ENCODE measurements at regions not wholly inside any gene's neighbourhood (a gene's known extent, or its start where the extent isn't known, plus 50 kb on each side); places are given as distances from the start of the nearest gene placed in this dataset.
A peak's percentile ranks its signal among the peaks of the same experiment; 100 is the strongest.

- DNase-seq: no peak
- intact Hi-C loops (cut with DNase I): no loop called here
Observed at GRCh38 chr3:157650172-157650571, 147.0 kb upstream of the VEPH1 start.

- DNase-seq: no peak
- intact Hi-C loops (cut with DNase I): no loop called here
Observed at GRCh38 chr3:157649511-157649910, 146.3 kb upstream of the VEPH1 start.

DNA sequence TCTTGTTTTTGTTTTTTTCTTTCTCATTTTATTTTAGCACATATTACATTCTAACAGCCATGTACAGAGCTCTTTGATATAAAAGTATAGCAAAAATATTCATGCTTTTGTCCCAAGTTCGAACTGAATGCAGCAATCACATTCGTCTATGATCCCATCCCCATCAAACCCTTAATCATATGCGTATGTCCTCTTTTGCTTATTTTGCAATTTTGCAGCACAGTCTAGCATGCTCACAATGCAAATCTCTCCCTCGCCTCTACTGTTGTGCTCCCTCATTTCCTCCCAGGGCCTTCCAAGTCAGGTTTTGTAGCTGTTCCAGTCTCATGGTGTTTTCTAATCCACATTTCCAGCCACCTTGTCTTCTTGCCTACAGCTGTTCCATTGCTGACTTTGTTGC, 144.6 kb upstream of the VEPH1 start:
- intact Hi-C loops (cut with DNase I): no loop called here
- no peak for DNase-seq

- peak in 1 of 10 donors; percentile 10 for DNase-seq
- intact Hi-C loops (cut with DNase I): no loop called here
Observed at GRCh38 chr3:157639756-157640426, 136.7 kb upstream of the VEPH1 start.

DNA sequence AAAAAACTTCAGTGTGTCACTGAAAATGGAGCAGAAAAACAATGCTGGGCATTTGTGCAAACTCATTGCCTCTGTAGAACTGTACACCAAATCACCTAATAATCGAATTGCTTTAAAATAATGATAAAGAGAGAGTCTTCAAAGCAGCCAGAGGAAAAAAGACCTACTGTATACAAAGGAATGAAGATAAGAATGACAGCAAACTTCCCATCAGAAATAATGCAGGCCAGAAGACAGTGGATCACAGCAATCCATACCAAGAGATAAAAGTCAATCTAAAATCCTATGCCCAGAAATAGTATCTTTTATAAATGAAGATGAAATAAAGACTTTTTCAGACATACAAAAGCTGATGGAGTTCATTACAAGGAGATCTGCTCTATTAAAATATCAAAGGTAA, 134.7 kb upstream of the VEPH1 start:
- no peak for DNase-seq
- intact Hi-C loops (cut with DNase I): no loop called here

DNA sequence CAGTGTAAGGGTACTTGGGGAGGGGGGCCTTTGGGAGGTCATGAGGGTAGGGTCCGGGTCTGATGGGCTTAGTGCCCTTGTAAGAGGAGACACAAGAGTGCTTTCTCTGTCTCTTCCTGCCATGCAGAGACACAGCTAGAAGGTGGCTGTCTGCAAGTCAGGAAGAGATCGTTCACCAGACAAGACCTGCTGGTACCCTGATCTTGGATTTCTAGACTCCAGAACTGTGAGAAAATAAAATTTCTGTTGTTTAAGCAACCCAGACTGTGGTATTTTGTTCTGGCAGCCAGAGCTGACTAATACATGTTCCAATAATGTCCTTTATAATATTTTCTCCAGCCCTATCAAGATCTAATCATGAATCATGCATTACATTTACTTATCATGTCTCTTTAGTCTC, 130.0 kb upstream of the VEPH1 start:
- DNase-seq: no peak
- intact Hi-C loops (cut with DNase I): no loop called here

GRCh38 chr3:157632075-157632474, 128.9 kb upstream of the VEPH1 start:
- intact Hi-C loops (cut with DNase I): no loop called here

GRCh38 chr3:157631478-157631877, 128.3 kb upstream of the VEPH1 start:
- no peak for DNase-seq
- intact Hi-C loops (cut with DNase I): no loop called here

More at GRCh38 chr3:157632075-157632474, 128.9 kb upstream of the VEPH1 start:
- DNase-seq: no peak

- intact Hi-C loops (cut with DNase I): no loop called here
Observed at GRCh38 chr3:157626817-157627216, 123.6 kb upstream of the VEPH1 start.

DNA sequence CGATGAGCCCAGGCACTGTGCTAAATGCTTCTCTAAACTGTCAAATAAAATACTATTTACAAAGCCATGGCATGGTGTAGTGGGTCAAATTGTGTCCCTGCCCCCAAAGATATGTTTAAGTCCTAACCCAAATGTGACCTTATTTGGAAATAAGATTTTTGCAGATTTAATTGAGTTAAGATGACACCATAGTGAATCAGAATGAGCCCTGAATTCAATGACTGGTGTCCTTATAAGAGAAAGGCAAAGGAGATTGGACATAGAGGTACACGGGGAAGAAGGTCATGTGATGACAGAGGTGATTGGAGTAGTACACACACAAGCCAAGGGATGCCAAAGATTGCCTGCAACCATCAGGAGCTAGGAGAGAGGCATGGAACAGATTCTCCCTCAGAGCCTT, 121.6 kb upstream of the VEPH1 start:
- intact Hi-C loops (cut with DNase I): loop anchor here (5.0 kb wide), 1 partner anchor 908 kb away; no protein-coding TSS in a partner anchor
- no peak for DNase-seq

More at GRCh38 chr3:157626817-157627216, 123.6 kb upstream of the VEPH1 start:
- DNase-seq: no peak

DNA sequence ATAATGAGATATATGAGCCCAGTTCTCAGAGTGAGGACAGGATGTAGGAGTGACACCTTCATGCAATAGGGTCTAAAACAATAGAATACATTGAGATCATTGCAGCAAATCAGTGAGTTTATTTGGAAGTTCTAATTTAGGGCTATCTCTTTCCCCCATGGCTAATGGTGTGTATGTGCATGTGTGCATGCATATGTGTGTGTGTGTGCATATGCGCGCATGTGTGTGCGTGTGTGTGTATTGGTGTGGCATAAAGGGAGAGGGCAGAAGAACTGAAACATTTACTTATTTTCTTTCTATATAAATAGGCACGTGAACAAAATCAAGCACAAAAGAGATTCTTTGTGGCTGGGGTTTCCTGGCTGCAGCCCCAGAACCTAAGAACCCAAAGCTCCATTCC, 115.7 kb upstream of the VEPH1 start:
- DNase-seq: no peak
- intact Hi-C loops (cut with DNase I): loop anchor here (1.0 kb wide), 1 partner anchor 815 kb away; no protein-coding TSS in a partner anchor

DNA sequence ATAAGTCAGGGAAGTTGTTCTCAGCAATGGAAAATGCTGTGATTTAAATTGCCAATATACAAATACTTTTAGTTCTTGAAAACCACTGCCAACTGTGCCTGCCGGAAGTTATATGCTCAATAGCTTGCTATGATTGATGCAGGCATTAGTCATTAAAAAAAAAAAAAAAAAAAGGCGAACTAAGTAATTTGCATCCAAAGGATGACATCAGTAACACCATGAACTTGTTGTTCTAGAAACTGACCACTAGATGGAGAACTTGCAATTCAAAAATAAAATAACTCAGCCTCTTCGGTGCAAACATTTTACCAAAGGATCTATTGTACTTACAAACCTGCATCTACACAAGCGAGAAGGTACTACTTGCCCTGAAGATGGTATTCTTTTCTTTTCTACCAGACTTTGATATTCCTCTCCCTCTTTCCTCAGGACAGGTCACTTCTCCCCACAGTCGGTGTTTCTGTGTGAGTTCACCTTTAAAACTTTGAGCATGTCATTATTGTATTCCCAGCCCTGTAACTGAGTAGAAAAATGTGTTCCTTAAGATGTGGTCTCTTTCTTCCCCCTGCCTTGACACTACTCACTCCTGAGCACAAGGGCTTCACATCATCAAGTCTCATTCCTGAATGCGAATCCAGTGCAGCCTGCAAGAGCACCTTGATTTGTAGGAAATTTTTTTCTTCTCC, 115.0 kb upstream of the VEPH1 start:
- intact Hi-C loops (cut with DNase I): loop anchor here (1.0 kb wide), 1 partner anchor 816 kb away; no protein-coding TSS in a partner anchor
- DNase-seq: no peak

DNA sequence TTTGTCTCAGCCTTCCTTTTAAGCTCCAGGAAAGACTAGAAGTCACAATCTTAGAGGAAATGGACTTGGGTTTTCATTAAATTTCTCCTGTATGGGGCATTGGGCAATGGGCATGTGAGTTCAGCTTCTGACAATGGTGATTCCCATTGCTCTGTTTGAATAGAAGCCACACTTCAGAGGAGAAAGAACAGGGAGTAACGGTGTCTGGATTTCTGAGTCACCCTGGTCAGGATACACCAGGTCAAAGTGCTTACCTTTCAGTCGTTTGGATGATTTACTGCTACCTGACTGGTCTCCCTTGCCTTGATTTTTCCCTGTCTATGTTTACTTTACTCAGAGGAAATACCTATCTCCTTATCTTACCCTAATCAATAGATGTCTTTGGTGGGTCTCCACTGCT, 111.7 kb upstream of the VEPH1 start:
- no peak for DNase-seq
- intact Hi-C loops (cut with DNase I): no loop called here

GRCh38 chr3:157611536-157612076, 108.4 kb upstream of the VEPH1 start:
- intact Hi-C loops (cut with DNase I): no loop called here
- no peak for DNase-seq

DNA sequence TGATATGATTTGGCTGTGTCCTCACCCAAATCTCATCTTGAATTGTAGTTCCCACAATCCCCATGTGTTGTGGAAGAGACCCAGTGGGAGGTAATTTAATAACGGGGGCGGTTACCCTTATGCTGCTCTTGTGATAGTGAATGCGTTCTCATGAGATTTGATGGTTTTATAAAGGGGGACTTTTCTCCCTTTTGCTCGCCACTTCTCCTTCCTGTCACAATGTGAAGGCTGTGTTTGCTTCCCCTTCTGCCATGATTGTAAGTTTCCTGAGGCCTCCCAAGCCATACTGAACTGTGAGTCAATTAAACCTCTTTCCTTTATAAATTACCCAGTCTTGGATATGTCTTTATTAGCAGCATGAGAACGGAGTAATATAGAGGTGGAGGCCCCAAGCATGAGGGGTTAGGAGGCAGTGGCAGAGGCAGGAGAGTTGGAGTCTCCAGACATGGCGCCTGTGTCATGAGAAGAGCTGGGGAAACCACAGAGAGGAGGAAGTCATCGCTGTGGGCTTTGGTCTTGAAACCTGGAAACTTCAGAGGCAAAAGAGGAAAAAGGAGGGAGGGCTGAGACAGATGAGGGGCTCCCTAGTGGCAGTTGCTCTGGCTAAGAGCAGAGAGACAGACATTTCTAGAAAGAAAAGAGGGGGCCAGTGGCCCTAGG, 107.8 kb upstream of the VEPH1 start:
- intact Hi-C loops (cut with DNase I): no loop called here
- no peak for DNase-seq

GRCh38 chr3:157607826-157608405, 104.7 kb upstream of the VEPH1 start:
- DNase-seq: no peak
- intact Hi-C loops (cut with DNase I): no loop called here

DNA sequence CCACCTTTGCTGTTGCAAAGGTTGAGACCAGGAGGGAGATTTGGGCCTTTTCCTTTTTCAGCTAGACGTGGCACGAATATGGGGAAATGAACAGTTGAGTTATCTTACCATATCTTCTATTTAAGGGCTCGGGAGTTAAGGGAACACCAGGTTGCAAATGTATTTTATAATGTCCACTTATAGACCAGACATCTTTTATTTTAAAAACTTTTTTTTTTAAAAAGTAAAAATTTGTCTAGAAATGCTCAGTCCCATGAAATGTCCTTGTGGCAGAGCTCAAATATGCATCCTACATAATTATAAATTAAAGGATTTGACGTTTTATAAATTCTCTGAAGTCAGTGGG, 103.6 kb upstream of the VEPH1 start:
- no peak for DNase-seq
- intact Hi-C loops (cut with DNase I): no loop called here

DNA sequence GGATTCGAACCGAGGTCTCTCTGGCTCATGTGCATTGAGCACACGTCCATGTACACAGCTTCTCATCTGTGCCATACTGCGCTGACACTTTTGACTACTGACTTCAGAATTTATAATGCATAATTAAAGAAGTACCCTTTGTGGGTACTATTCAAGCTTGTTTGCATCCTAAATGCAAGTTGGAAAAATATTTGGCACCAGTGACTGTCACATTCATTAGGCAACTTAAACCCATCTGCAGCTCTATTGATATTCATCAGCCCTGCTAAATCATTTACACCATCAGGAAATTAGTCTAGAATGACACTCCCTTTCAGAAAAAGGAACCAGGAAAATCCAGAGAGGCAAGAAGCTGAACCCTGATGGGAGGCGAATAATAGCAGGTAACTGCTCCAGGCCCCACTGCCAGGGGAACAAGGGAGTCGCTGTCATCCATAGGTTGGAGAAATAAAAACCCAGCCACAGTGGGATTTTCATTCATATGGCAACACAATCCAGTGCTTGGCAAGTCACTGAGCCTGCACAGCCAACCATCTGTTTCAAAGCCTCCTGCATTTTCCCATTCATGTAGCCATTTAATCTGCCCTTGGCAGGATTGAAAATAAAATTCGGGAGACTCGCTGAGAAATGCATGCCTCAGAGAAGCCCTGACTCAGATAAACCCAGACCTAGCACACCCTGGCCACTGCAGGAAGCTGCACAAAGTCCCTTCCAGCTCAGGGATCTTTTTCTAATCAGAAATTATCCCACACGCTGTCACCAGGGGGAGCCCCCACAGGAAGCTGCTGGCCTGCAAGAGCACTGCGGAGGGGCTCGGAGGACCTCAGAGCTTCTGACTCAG, 103.0 kb upstream of the VEPH1 start:
- DNase-seq: peak; percentile 28 to 93 (median 66)

GRCh38 chr3:157605356-157605755, 102.1 kb upstream of the VEPH1 start:
- DNase-seq: no peak
- intact Hi-C loops (cut with DNase I): no loop called here

More for the DNA sequence above, 103.0 kb upstream of the VEPH1 start:
- intact Hi-C loops (cut with DNase I): no loop called here

GRCh38 chr3:157602424-157602823, 99.2 kb upstream of the VEPH1 start:
- intact Hi-C loops (cut with DNase I): no loop called here

More at GRCh38 chr3:157602424-157602823, 99.2 kb upstream of the VEPH1 start:
- DNase-seq: no peak

Data from posterior cingulate gyrus (tissue), 11 donors.